NCI-H524 (cell line): ENCODE measurements at regions not wholly inside any gene's neighbourhood (a gene's known extent, or its start where the extent isn't known, plus 50 kb on each side); places are given as distances from the start of the nearest gene placed in this dataset.
"Not testable (repeated sequence)": the region's sequence is repeated elsewhere in the genome, so short reads cannot be mapped to it uniquely, and the experiment has no call there.

Source experiments
- DNase-seq, 2 experiments: peaks; one replicate each; lab custom pipeline; 2025; lab: John Stamatoyannopoulos, UW

DNA sequence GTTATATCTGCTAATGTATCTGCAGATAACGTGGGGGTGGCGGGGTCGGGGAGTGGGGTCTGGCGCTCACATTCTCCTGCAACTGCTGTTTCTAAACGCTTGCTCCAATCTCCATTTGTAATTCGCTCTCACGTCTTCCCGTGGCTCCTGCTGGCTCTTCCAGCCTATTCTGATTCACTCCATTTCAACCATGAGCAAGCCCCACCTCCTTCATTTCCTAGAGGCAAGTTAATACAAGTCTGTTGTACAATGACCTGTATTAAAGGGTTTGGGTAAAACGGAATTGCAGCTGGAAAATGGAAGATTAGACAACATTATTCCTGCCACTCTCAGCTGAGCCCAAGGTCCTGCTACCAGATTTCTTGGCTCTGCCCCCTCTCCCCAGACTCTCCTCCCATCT, 132.3 kb downstream of the CSNK2A3 start:
- DNase-seq = no peak

GRCh38 chr11:11218629-11218986, 134.4 kb downstream of the CSNK2A3 start:
- DNase-seq = no peak

DNA sequence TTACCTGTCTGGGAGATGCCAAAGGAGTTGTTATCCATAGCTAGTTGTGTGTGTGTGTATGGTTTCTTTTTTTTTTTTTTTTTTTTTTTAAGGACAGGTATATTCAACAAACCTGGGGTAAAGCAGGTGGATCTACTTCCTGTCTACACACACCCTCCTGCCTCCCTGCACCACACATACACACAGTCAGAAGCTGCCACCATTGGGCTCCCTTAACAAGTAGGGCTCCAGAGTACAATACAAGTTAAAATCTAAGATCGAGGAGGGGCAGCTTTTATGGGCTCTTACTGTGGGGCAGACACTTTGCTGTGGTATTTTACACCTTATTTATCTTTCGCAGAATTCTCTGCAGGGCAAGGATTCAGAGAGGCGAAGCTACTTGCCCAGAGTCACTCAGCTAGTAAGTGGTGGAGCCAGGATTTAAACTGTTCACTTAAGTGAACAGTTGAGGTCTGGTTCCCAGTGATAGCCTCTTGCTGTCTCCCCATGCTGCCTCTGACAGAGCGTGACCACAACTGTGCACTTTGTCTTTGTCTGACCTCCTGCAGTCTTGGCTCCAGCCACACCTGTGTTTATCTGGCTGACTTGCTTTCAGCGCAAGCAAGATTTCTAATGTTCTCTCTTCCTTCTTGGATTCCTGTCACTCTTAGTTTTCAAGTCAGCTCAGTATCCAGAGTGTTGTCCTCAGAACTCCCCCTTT, 135.0 kb downstream of the CSNK2A3 start:
- DNase-seq = no peak

DNA sequence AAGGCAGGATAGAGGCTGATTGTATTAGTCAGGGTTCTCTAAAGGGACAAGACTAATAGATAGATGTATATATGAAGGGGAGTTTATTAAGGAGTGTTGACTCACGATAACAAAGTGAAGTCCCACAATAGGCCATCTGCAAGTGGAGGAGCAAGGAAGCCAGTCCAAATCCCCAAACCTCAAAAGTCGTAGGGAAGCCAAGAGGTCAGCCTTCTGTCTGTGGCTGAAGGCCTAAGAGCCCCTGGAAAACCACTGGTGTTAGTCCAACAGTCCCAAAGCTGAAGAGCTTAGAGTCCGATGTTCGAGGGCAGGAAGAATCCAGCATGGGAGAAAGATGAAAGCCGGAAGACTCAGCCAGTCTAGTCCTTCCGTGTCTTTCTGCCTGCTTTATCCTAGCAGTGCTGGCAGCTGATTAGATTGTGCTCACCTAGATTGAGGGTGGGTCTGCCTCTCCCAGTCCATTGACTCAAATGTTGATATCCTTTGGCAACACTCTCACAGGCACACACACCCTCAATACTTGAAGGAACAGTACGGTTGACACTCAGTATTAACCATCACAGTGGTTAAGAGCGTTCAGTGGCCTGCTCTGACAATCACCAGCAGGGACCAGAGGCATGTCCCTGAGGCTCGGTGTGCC, 135.6 kb downstream of the CSNK2A3 start:
- DNase-seq = no peak

- no peak for DNase-seq
Measured at GRCh38 chr11:11215944-11216343, 137.1 kb downstream of the CSNK2A3 start.

DNA sequence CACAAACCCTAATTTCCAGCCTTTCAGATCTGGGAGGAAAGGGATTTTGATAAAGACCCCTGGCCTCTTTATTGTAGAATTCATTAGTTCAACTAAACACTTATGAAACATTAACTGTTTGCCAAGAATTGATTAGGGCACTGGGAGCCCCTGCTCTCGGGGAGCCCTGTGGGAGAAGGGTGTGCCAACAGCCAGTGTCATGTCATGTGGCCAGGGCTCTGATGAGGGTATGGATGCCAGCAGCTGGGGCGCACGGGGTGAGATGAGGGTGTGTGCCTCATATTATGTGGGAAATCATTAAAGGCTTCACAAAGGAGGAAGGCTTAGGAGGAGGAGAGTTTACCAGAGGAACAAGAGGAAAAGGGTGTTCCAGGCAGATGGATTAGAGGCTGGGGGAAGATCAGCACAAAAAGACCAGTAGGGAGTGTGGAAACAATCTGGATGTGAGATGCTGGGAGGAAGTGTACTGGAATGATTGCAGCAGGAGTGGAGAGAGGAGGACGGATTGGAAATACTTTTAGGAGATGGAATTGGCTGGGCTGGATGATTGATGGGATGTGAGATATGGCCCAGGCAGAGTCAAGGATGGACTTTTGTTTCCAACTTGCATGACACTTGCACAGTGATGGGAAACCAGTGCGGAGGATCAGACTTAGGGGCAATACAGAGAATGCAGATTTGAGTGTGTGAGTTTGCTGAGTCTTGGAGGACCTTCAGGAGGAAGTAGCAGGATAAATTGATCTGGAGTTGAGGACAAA, 137.8 kb downstream of the CSNK2A3 start:
- DNase-seq = no peak

DNA sequence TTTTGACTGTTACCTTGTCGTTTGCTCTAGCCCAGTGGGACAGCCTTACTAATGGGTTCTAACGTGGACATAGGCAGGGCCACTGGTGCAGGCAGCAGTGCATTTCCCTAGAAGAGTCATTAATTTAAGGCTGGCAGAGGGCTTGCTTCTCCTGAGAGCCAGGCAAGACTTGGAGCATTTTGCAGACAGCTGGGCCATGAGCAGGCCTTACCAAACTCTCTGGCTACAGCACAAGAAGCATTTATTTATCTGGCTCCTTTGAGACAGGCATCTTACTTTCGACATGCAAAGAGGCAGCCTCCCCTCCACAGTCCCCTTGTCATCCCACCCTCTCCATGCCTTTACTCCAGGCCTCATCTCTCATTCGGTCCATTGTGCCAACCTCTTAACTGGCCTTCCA, 139.9 kb downstream of the CSNK2A3 start:
- DNase-seq = no peak

DNA sequence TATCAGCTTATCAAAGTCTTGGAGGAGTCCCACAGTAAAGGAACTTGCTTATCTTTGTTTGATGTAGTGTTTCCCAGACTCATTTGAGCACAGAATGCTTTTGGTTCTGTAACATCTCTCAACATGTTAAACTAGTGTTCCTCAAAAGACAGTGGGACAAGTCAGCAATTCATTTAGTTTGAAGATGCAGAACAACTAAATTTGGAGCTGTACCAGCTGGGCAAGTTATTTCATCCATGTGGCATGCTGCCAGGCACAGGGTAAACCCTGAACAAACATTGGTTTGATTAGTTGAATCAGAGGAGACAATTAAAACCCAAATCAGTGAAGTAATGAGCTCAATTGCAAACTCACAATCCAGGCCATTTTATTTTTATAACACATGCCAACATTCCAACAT, 141.2 kb downstream of the CSNK2A3 start:
- no peak for DNase-seq

GRCh38 chr11:11211186-11211585, 141.9 kb downstream of the CSNK2A3 start:
- DNase-seq = no peak

GRCh38 chr11:11210446-11210845, 142.6 kb downstream of the CSNK2A3 start:
- DNase-seq = no peak

DNA sequence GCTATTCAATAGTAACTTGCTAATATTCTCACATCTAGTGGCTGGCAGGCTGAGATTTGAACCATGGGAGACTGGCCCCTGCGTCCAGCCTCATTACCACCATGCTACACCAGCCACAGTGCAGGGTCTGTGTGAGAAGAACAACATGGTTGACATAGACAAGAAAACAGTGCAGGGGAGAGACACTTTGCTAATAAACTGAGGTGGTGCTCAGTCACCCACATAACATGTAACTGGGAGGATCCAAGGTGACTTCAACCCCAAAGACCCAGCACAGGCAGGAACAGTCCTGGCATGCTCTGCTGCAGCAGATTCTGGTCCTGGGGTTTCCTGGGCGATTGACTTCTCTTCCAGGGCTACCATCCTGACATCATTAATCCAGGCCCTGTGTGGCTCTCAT, 143.1 kb downstream of the CSNK2A3 start:
- DNase-seq = no peak

GRCh38 chr11:11208994-11209393, 144.1 kb downstream of the CSNK2A3 start:
- DNase-seq = no peak

- no peak for DNase-seq
Measured at GRCh38 chr11:11207428-11207827, 145.6 kb downstream of the CSNK2A3 start.

GRCh38 chr11:11206484-11206883, 146.6 kb downstream of the CSNK2A3 start:
- DNase-seq = no peak

- no peak for DNase-seq
Measured at GRCh38 chr11:11202885-11203284, 150.2 kb downstream of the CSNK2A3 start.

- not testable (repeated sequence) for DNase-seq
Measured at GRCh38 chr11:11201302-11201701, 151.7 kb downstream of the CSNK2A3 start.

DNA sequence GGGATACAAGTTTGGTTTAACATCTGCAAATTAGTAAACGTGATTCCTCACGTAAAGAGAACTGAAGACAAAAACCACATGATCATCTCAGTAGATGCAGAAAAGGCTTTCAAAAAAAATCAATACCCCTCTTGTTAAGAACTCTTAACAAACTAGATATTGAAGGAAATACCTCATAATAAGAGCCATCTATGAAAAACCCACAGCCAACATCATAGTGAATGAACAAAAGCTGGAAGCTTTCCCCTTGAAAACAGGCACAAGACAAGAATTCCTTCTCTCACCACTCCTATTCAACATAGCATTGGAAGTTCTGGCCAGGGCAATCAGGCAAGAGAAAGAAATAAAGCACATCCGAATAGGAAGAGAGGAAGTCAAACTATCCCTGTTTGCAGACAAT, 160.5 kb downstream of the CSNK2A3 start:
- no peak for DNase-seq

- DNase-seq = no peak
Measured at GRCh38 chr11:11189506-11189905, 163.5 kb downstream of the CSNK2A3 start.

GRCh38 chr11:11186249-11186648, 166.8 kb downstream of the CSNK2A3 start:
- DNase-seq = no peak

DNA sequence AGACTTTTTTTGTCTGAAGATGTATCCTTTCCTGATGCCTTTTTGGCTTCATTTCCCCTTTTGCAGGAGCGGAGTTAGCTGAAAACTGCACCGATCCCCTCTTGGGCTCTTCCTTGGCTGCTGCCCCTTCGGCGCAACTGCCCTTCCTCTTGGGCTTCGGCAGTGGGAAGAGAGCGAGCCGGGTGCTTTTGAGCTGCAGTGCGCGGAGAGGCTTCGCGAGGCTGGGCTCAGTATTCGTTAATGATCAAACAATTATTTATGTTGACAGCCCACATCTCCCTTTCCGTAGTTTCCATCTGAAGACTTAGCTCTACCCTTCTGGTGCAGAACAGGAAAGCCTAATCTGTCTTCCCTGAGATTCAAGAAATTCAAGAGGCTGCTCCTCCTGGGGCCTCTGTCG, 170.8 kb downstream of the CSNK2A3 start:
- DNase-seq = no peak

DNA sequence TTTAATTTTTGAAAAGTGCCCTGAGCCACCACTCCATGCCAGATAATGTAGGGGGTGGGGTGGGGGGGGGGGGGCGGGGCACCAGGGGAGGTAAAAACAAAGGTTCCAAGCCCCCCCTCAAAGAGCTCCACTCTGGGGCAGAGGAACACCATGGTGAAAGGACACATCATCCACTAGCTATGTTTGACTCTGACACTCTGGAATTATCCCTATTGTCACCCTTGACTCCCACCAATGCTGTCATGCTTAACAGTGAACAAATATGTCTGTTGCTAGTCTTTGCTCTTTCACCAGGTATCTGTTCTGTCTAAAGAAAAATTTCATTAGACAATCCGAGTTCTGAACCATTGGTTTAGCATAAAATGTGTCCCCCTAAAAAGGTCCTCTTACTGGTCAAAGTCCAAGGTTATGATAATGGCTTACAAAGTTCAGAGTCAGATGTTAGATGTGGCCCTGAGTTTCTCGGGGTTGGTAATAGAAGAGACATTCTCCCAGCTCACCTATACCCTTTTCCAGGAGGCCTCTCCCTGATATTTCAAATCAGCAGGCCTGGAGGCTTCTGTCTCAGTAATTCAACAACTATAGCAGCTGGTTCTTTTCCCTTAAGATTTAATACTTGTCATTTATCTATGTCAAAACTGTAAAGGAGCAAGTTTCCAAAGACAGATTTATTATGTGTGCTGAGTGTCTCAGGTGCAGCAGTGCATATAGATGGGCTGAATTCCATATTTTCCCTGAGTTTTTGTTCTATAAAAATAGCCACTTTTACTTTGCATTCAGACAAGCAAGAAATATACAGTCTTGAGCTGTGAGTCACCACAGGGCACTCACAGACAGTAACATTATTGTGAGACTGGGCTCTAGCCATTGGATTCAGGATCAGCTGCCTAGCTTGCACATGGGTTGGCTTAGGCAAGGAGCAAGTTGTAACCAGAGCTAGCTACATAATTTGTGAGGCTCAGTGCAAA, 174.1 kb downstream of the CSNK2A3 start:
- no peak for DNase-seq

DNA sequence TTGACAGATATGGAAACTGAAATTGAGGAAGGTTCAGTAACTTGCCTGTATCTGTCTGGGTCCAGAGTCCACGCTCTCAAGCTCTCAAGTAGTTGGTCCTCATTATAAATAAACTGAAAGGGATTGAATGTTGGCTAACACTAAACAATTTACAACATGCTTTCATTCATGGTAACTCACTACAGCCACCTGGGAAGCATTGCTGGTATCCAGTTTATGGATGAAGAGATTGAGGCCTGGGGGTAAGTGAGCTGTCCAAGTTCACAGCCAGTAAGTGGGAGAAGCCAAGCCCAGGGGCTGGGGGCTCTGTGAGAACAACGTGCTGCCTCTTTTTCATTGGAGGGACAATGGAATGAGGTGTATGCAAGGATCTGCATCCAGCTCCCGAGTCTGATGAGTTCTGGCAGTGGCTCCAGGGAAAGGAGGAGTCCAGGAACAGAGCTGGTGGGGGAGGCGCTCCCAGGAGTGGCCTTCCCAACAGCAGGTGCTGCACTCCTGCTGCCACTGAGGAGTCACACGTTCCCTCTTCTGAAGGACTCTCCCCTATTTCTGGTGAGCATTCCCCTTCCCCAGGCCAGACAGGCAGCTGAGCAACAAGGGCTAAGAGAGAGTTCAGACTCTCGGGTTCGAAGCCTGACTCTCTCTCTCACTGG, 175.8 kb downstream of the CSNK2A3 start:
- DNase-seq = no peak
